A204.1 (cell line): ENCODE measurements at regions not wholly inside any gene's neighbourhood (a gene's known extent, or its start where the extent isn't known, plus 50 kb on each side); places are given as distances from the start of the nearest gene placed in this dataset.

ENCODE experiments used
- FAIRE-seq: peaks from 2 replicates; lab custom pipeline; 2012; peaks lifted over from hg19 to GRCh38; lab: Jason Lieb, UNC

GRCh38 chr5:1706021-1706420 lies 93.6 kb downstream of the MRPL36 start:
- no peak for FAIRE-seq

GRCh38 chr5:1704676-1705075 lies 95.0 kb downstream of the MRPL36 start:
- no peak for FAIRE-seq

- FAIRE-seq, result no peak
Observed at GRCh38 chr5:1704266-1704665, 95.4 kb downstream of the MRPL36 start.

GRCh38 chr5:1703352-1704050 lies 96.1 kb downstream of the MRPL36 start:
- FAIRE-seq, result no peak

- no peak for FAIRE-seq
Observed at GRCh38 chr5:1702318-1702717, 97.3 kb downstream of the MRPL36 start.

GRCh38 chr5:1701884-1702283 lies 97.8 kb downstream of the MRPL36 start:
- no peak for FAIRE-seq

GRCh38 chr5:1701216-1701864 lies 98.3 kb downstream of the MRPL36 start:
- FAIRE-seq, result no peak

- no peak for FAIRE-seq
Observed at GRCh38 chr5:1699394-1699793, 100.2 kb downstream of the MRPL36 start.

GRCh38 chr5:1698589-1699316 lies 100.9 kb downstream of the MRPL36 start:
- no peak for FAIRE-seq

- FAIRE-seq, result no peak
Observed at GRCh38 chr5:1692381-1692780, 107.3 kb downstream of the MRPL36 start.

- no peak for FAIRE-seq
Observed at GRCh38 chr5:1687301-1687970, 112.2 kb downstream of the MRPL36 start.

- no peak for FAIRE-seq
Observed at GRCh38 chr5:1686016-1686802, 113.4 kb downstream of the MRPL36 start.

- no peak for FAIRE-seq
Observed at GRCh38 chr5:1685066-1685465, 114.6 kb downstream of the MRPL36 start.

- no peak for FAIRE-seq
Observed at GRCh38 chr5:1681955-1682354, 117.7 kb downstream of the MRPL36 start.

- no peak for FAIRE-seq
Observed at GRCh38 chr5:1673042-1673677, 126.5 kb downstream of the MRPL36 start.

- no peak for FAIRE-seq
Observed at GRCh38 chr5:1672396-1672795, 127.2 kb downstream of the MRPL36 start.

- FAIRE-seq, result no peak
Observed at GRCh38 chr5:1671351-1671750, 128.3 kb downstream of the MRPL36 start.

- no peak for FAIRE-seq
Observed at GRCh38 chr5:1670351-1670750, 129.3 kb downstream of the MRPL36 start.

- FAIRE-seq, result no peak
Observed at GRCh38 chr5:1669276-1670155, 130.1 kb downstream of the MRPL36 start.

- FAIRE-seq, result no peak
Observed at GRCh38 chr5:1668141-1668721, 131.4 kb downstream of the MRPL36 start.
